ENCODE measurements at regions not wholly inside any gene's neighbourhood (a gene's known extent, or its start where the extent isn't known, plus 50 kb on each side); places are given as distances from the start of the nearest gene placed in this dataset.

- Histone ChIP-seq H3K9me3 (ENCODE audit: low read length) (no peaks in the 10 kb centered on the region), H3K27me3 (ENCODE audit: insufficient read depth, low read length) (peaks cover 11% of the 10 kb centered on the region), H3K36me3 (ENCODE audit: insufficient read depth, low read length) (no peaks in the 10 kb centered on the region), H2AFZ (ENCODE audit: low read depth, low read length) (no peak overlapping the region), H3K4me1 (ENCODE audit: insufficient read depth, low read length) (no peaks in the 10 kb centered on the region), H3K4me3 (ENCODE audit: low read length) (no peak overlapping the region)
These were observed 197.1 kb upstream of the RPL38 start for GRCh38 chr17:74006371-74006770.

- H3K4me1 ChIP-seq (ENCODE audit: insufficient read depth, low read length): no peaks in the 10 kb centered on the region
These were observed 195.3 kb upstream of the RPL38 start for GRCh38 chr17:74008196-74008595.

GRCh38 chr17:74009056-74009625 lies 194.3 kb upstream of the RPL38 start:
- Histone ChIP-seq H3K27me3 (ENCODE audit: insufficient read depth, low read length) (peaks cover 13% of the 10 kb centered on the region), H3K36me3 (ENCODE audit: insufficient read depth, low read length) (no peaks in the 10 kb centered on the region), H2AFZ (ENCODE audit: low read depth, low read length) (no peak overlapping the region), H3K4me1 (ENCODE audit: insufficient read depth, low read length) (no peaks in the 10 kb centered on the region), H3K4me3 (ENCODE audit: low read length) (no peak overlapping the region), H3K9me3 (ENCODE audit: low read length) (no peaks in the 10 kb centered on the region)

More at GRCh38 chr17:74008196-74008595, 195.3 kb upstream of the RPL38 start:
- no peak overlapping the region for H2AFZ ChIP-seq (ENCODE audit: low read depth, low read length)
- H3K9me3 ChIP-seq (ENCODE audit: low read length): no peaks in the 10 kb centered on the region
- H3K27me3 ChIP-seq (ENCODE audit: insufficient read depth, low read length): peaks cover 13% of the 10 kb centered on the region
- no peaks in the 10 kb centered on the region for H3K36me3 ChIP-seq (ENCODE audit: insufficient read depth, low read length)
- H3K4me3 ChIP-seq (ENCODE audit: low read length): no peak overlapping the region

- Histone ChIP-seq H3K9me3 (ENCODE audit: low read length) (no peaks in the 10 kb centered on the region), H3K4me3 (ENCODE audit: low read length) (no peak overlapping the region), H3K27me3 (ENCODE audit: insufficient read depth, low read length) (peaks cover 15% of the 10 kb centered on the region), H3K36me3 (ENCODE audit: insufficient read depth, low read length) (no peaks in the 10 kb centered on the region), H3K4me1 (ENCODE audit: insufficient read depth, low read length) (no peaks in the 10 kb centered on the region), H2AFZ (ENCODE audit: low read depth, low read length) (no peak overlapping the region)
These were observed 192.6 kb upstream of the RPL38 start for GRCh38 chr17:74010903-74011302.

GRCh38 chr17:74011966-74012365 lies 191.5 kb upstream of the RPL38 start:
- Histone ChIP-seq H3K9me3 (ENCODE audit: low read length) (no peaks in the 10 kb centered on the region), H2AFZ (ENCODE audit: low read depth, low read length) (no peak overlapping the region), H3K36me3 (ENCODE audit: insufficient read depth, low read length) (no peaks in the 10 kb centered on the region), H3K27me3 (ENCODE audit: insufficient read depth, low read length) (peaks cover 19% of the 10 kb centered on the region), H3K4me3 (ENCODE audit: low read length) (no peak overlapping the region), H3K4me1 (ENCODE audit: insufficient read depth, low read length) (no peaks in the 10 kb centered on the region)

GRCh38 chr17:74012465-74012864 lies 191.0 kb upstream of the RPL38 start:
- H3K36me3 ChIP-seq (ENCODE audit: insufficient read depth, low read length): no peaks in the 10 kb centered on the region
- H3K9me3 ChIP-seq (ENCODE audit: low read length): no peaks in the 10 kb centered on the region
- H3K4me1 ChIP-seq (ENCODE audit: insufficient read depth, low read length): no peaks in the 10 kb centered on the region
- no peak overlapping the region for H3K4me3 ChIP-seq (ENCODE audit: low read length)
- peaks cover 19% of the 10 kb centered on the region for H3K27me3 ChIP-seq (ENCODE audit: insufficient read depth, low read length)
- H2AFZ ChIP-seq (ENCODE audit: low read depth, low read length): no peak overlapping the region

GRCh38 chr17:74015316-74015715 lies 188.2 kb upstream of the RPL38 start:
- Histone ChIP-seq H3K9me3 (ENCODE audit: low read length) (no peaks in the 10 kb centered on the region), H3K27me3 (ENCODE audit: insufficient read depth, low read length) (peaks cover 19% of the 10 kb centered on the region), H3K36me3 (ENCODE audit: insufficient read depth, low read length) (no peaks in the 10 kb centered on the region), H3K4me3 (ENCODE audit: low read length) (no peak overlapping the region), H3K4me1 (ENCODE audit: insufficient read depth, low read length) (no peaks in the 10 kb centered on the region), H2AFZ (ENCODE audit: low read depth, low read length) (no peak overlapping the region)

- Histone ChIP-seq H3K4me3 (ENCODE audit: low read length) (no peak overlapping the region), H3K27me3 (ENCODE audit: insufficient read depth, low read length) (peaks cover 16% of the 10 kb centered on the region), H2AFZ (ENCODE audit: low read depth, low read length) (no peak overlapping the region), H3K4me1 (ENCODE audit: insufficient read depth, low read length) (no peaks in the 10 kb centered on the region), H3K9me3 (ENCODE audit: low read length) (no peaks in the 10 kb centered on the region), H3K36me3 (ENCODE audit: insufficient read depth, low read length) (no peaks in the 10 kb centered on the region)
These were observed 187.5 kb upstream of the RPL38 start for GRCh38 chr17:74015990-74016389.

GRCh38 chr17:74016461-74016860 lies 187.0 kb upstream of the RPL38 start:
- peaks cover 14% of the 10 kb centered on the region for H3K27me3 ChIP-seq (ENCODE audit: insufficient read depth, low read length)
- no peak overlapping the region for H3K4me3 ChIP-seq (ENCODE audit: low read length)
- H3K9me3 ChIP-seq (ENCODE audit: low read length): no peaks in the 10 kb centered on the region
- H3K36me3 ChIP-seq (ENCODE audit: insufficient read depth, low read length): no peaks in the 10 kb centered on the region
- no peaks in the 10 kb centered on the region for H3K4me1 ChIP-seq (ENCODE audit: insufficient read depth, low read length)
- H2AFZ ChIP-seq (ENCODE audit: low read depth, low read length): no peak overlapping the region

GRCh38 chr17:74017466-74017865 lies 186.0 kb upstream of the RPL38 start:
- H3K4me1 ChIP-seq (ENCODE audit: insufficient read depth, low read length): no peaks in the 10 kb centered on the region
- no peak overlapping the region for H3K4me3 ChIP-seq (ENCODE audit: low read length)
- H3K9me3 ChIP-seq (ENCODE audit: low read length): no peaks in the 10 kb centered on the region
- no peak overlapping the region for H2AFZ ChIP-seq (ENCODE audit: low read depth, low read length)
- H3K36me3 ChIP-seq (ENCODE audit: insufficient read depth, low read length): no peaks in the 10 kb centered on the region
- peaks cover 11% of the 10 kb centered on the region for H3K27me3 ChIP-seq (ENCODE audit: insufficient read depth, low read length)

GRCh38 chr17:74018115-74018514 lies 185.4 kb upstream of the RPL38 start:
- H2AFZ ChIP-seq (ENCODE audit: low read depth, low read length): no peak overlapping the region
- H3K4me3 ChIP-seq (ENCODE audit: low read length): no peak overlapping the region
- no peaks in the 10 kb centered on the region for H3K4me1 ChIP-seq (ENCODE audit: insufficient read depth, low read length)
- peaks cover 11% of the 10 kb centered on the region for H3K27me3 ChIP-seq (ENCODE audit: insufficient read depth, low read length)
- no peaks in the 10 kb centered on the region for H3K9me3 ChIP-seq (ENCODE audit: low read length)
- no peaks in the 10 kb centered on the region for H3K36me3 ChIP-seq (ENCODE audit: insufficient read depth, low read length)

- Histone ChIP-seq H3K9me3 (ENCODE audit: low read length) (no peaks in the 10 kb centered on the region), H2AFZ (ENCODE audit: low read depth, low read length) (no peak overlapping the region), H3K4me3 (ENCODE audit: low read length) (no peak overlapping the region), H3K4me1 (ENCODE audit: insufficient read depth, low read length) (peaks cover 1% of the 10 kb centered on the region), H3K36me3 (ENCODE audit: insufficient read depth, low read length) (no peaks in the 10 kb centered on the region), H3K27me3 (ENCODE audit: insufficient read depth, low read length) (peaks cover 11% of the 10 kb centered on the region)
These were observed 184.2 kb upstream of the RPL38 start for GRCh38 chr17:74019271-74019670.

GRCh38 chr17:74019860-74020259 lies 183.6 kb upstream of the RPL38 start:
- Histone ChIP-seq H3K9me3 (ENCODE audit: low read length) (no peaks in the 10 kb centered on the region), H3K36me3 (ENCODE audit: insufficient read depth, low read length) (no peaks in the 10 kb centered on the region), H2AFZ (ENCODE audit: low read depth, low read length) (no peak overlapping the region), H3K4me1 (ENCODE audit: insufficient read depth, low read length) (peaks cover 7% of the 10 kb centered on the region), H3K4me3 (ENCODE audit: low read length) (no peak overlapping the region), H3K27me3 (ENCODE audit: insufficient read depth, low read length) (peaks cover 11% of the 10 kb centered on the region)

GRCh38 chr17:74020522-74020921 lies 183.0 kb upstream of the RPL38 start:
- Histone ChIP-seq H3K9me3 (ENCODE audit: low read length) (no peaks in the 10 kb centered on the region), H3K36me3 (ENCODE audit: insufficient read depth, low read length) (no peaks in the 10 kb centered on the region), H3K4me1 (ENCODE audit: insufficient read depth, low read length) (peaks cover 10% of the 10 kb centered on the region), H3K4me3 (ENCODE audit: low read length) (no peak overlapping the region), H3K27me3 (ENCODE audit: insufficient read depth, low read length) (peaks cover 4% of the 10 kb centered on the region), H2AFZ (ENCODE audit: low read depth, low read length) (no peak overlapping the region)
